ENCODE measurements at regions not wholly inside any gene's neighbourhood (a gene's known extent, or its start where the extent isn't known, plus 50 kb on each side); places are given as distances from the start of the nearest gene placed in this dataset.

- DNase-seq (ENCODE audit: low read depth) = no peak
Observed at GRCh38 chr4:110778521-110778920, 155.6 kb upstream of the PITX2 start.

DNA sequence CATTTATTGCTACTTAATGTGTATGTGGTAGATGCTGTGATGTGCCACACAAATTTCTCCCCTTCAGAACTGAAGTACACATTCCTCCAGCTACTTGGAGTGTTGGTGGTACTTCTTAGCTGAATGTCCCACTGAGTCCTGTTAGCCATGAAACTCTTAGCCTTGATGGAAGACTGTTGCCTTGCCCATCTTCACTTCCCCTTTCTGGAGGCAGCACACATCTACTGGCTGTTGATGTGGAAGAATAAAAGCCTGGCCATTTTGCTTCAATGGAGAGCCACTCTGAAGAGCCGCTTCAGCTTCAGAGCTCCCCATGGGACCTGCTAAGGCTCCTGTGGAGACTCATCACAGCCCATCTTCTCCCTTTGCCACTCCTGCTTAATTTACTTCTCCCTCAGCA, 157.7 kb upstream of the PITX2 start:
- no peak for DNase-seq (ENCODE audit: low read depth)

DNA sequence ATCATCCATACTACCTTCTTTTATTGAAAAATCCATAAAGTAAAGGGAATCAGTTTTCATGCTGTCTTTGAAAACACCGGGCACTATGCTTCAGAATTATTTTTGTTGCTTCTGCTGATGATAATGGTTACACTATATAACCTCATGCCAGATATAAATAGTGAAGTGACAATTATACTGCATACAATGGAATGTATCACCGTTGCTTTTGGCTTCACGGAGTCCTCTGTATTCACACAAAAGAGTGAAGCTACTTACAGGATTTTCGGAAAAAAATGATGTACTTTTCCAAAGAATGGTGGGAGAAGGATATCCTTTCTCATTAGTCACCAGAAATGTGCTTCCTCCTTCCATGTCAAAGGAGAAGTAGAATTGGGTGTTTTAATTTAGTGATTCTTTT, 159.1 kb upstream of the PITX2 start:
- no peak for DNase-seq (ENCODE audit: low read depth)

DNA sequence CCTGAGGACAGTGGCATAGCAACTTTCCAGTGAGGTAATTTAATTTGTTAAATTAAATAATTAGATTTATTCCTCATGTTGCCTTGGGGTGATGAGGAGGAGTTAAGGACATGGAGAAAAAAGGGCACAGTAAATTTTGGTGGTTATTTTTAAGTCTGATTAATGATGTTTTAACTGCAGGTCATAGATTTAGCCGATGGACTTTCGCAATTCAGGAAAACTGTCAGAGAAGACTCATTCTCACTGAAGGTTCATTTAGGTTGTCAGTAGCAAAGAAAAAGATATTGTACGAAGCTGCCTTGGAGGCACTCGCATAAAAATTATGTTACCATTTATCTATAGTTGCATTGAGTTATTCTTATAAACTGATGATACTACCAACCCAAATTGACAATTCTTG, 164.2 kb upstream of the PITX2 start:
- DNase-seq (ENCODE audit: low read depth) = no peak

GRCh38 chr4:110787707-110788106, 164.8 kb upstream of the PITX2 start:
- no peak for DNase-seq (ENCODE audit: low read depth)

- no peak for DNase-seq (ENCODE audit: low read depth)
Observed at GRCh38 chr4:110788302-110788701, 165.4 kb upstream of the PITX2 start.

- DNase-seq (ENCODE audit: low read depth) = no peak
Observed at GRCh38 chr4:110792036-110792435, 169.2 kb upstream of the PITX2 start.

GRCh38 chr4:110793381-110793801, 170.5 kb upstream of the PITX2 start:
- no peak for DNase-seq (ENCODE audit: low read depth)

DNA sequence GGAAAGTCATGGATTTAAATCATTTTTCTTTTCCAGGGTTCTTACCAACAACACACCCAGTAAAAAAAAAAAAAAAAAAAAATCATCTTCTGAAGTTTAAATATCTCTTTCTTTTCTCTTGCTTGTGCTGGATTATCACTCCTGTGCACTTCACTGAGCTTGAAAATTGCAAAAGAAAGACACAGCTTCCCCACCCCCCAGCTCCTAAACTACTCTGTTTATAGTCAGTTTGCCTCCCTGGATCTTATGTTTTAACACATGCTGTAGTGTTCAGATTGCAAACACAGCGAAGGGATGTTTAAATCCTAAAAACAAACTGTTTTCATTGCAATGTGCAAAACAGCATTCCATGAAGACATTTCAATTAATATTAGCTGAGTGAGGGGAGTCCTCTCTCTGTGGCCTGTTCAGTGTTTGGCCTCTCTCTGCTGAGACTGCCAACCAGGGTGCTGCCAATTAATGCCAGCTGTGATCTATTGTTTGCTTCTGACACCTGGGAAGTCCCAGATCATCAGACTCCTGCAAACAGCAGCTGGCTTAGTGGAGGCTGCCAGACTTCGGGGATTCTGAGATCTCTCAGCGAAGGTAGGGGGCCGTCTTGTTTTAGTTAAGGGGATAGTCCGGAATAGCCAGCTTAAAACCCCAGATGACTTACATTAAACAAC, 171.1 kb upstream of the PITX2 start:
- no peak for DNase-seq (ENCODE audit: low read depth)

- DNase-seq (ENCODE audit: low read depth) = no peak
Observed at GRCh38 chr4:110795971-110796370, 173.1 kb upstream of the PITX2 start.

GRCh38 chr4:110797486-110797885, 174.6 kb upstream of the PITX2 start:
- no peak for DNase-seq (ENCODE audit: low read depth)

DNA sequence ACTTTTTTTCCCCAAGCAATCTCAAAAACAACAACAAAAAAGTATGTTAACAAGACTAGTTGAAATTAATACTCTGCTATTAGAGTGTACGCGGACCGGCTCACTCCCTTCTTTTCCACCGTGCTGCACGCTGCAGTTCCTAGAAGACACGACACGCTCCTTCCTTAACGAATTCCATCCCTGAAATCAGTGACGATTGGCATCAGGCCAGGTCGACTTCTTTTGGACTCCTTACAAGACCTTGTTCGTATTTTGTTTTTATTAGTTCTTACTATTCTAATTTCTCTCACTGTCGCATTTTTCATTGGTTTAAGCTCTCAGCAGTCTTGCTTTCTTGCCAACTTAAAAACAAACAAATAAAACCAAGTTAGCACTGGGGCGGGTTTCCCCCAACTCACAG, 175.8 kb upstream of the PITX2 start:
- DNase-seq (ENCODE audit: low read depth) = no peak

DNA sequence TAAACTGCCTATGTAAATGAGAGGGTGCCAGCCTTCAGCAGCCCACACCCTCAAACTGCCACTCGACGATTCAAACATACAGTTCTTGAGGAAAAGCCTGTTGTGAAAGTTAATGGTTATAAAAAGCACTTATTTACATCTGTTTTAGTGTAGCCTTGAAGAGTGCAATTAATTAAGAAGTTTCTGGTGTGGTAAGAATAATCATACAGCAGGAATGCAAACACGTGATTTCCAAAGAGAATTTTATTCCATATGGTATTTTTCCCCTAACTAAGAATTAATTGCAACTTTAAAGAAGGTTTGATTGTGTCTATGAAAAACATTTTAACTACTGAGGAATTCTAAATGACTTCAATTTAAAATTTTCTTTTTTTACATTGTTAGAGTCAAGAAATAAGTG, 176.3 kb upstream of the PITX2 start:
- no peak for DNase-seq (ENCODE audit: low read depth)

GRCh38 chr4:110801591-110801990, 178.7 kb upstream of the PITX2 start:
- DNase-seq (ENCODE audit: low read depth) = no peak

DNA sequence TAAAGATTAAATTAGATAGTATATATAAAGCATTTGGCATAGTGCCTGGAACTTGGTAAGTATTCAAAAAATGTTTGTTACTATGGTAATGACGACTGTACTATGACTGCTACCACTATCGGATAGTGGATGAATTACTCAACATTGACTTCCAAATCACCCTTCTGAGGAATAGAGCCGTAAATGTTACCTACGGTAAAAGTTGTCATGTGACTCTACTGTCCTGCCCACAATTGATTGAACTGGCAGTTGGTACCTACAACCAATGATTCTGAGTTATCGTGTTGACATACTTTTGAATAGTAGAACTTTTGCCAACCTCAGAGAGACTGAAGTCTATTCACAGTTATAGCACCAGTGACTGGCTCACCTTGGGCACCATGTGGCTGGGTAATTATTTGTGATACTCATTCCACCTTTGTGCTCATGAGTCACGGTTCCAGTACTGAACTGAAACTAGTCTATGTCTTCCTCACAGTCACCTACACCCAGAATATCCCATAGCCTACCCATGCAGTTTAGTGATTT, 185.5 kb upstream of the PITX2 start:
- DNase-seq (ENCODE audit: low read depth) = no peak

GRCh38 chr4:110815950-110816349, 193.1 kb upstream of the PITX2 start:
- no peak for DNase-seq (ENCODE audit: low read depth)

GRCh38 chr4:110816367-110816766, 193.5 kb upstream of the PITX2 start:
- no peak for DNase-seq (ENCODE audit: low read depth)

GRCh38 chr4:110821186-110821585, 198.3 kb upstream of the PITX2 start:
- DNase-seq (ENCODE audit: low read depth) = no peak

DNA sequence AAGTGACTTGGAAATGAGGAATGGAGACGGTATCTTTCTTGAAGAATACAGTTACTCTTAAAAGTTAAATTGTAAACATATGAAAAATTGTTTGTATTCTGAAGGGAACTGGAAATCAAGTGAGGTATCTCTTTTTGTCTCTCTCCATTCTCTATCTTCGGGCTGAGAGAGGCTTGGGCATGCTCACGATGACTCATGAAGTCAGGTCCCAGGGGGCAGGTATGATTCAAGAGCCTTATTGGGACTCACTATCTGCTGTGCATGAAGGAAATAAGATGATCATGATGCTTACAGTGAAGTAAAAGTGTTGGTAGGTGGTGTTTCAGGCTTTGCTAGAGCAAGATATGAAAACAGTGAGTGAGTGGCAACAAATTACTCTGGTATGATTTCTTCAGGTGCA, 200.4 kb upstream of the PITX2 start:
- no peak for DNase-seq (ENCODE audit: low read depth)

DNA sequence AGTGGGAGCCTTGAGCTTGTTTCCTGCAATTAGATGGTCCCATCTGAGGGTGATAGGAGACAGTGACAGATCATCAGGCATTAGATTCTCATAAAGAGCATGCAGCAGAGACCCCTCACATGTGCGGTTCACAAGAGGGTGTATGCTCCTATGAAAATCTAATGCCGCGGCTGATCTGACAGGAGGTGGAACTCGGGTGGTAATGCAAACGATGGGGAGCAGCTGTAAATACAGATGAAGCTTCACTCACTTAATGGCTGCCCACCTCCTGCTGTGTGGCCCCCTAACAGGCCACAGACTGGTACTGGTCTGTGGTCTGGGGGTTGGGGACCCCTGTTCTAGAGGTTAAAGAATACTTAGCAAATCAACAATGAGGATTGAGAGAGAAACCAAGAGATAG, 201.5 kb upstream of the PITX2 start:
- no peak for DNase-seq (ENCODE audit: low read depth)

DNA sequence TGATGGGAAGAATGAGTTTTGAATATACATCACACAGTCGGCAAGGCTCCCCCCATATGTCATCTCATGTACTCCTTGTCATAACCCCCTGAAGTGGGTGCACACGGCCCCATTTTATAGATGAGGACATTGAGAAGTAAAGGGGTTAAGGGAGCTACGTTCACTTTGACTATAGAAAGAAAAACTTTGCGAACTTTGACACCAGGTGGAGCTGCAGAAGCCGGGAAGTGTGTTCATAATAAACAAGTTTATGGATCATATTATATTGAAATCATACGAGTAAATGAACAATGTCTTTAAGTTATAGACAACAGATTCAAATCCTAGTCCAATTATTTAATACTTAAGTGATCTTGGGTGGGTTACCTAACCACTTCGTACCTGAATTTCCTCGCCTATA, 203.8 kb upstream of the PITX2 start:
- no peak for DNase-seq (ENCODE audit: low read depth)

GRCh38 chr4:110830461-110830860, 207.6 kb upstream of the PITX2 start:
- no peak for DNase-seq (ENCODE audit: low read depth)

GRCh38 chr4:110837896-110838450, 215.1 kb upstream of the PITX2 start:
- no peak for DNase-seq (ENCODE audit: low read depth)

- DNase-seq (ENCODE audit: low read depth) = no peak
Observed at GRCh38 chr4:110840221-110840654, 217.4 kb upstream of the PITX2 start.
